H1 (cell line): ENCODE measurements at regions not wholly inside any gene's neighbourhood (a gene's known extent, or its start where the extent isn't known, plus 50 kb on each side); places are given as distances from the start of the nearest gene placed in this dataset.

ENCODE experiments used
- BACH1 ChIP-seq: IDR thresholded peaks from 2 replicates; pipeline ENCODE4 v1.6.1; 2012; ENCODE audit warnings: low read length, improper control_type of control experiment
- SIN3A ChIP-seq, 2 experiments: IDR thresholded peaks in 1 of 2; conservative IDR thresholded peaks in 1 of 2; 2 replicates each; pipeline ENCODE4 v1.6.1; 2011 to 2012; ENCODE audit warnings: low read length in 2 of 2, improper control_type of control experiment in 1 of 2, low read depth in 1 of 2, mild to moderate bottlenecking in 1 of 2

DNA sequence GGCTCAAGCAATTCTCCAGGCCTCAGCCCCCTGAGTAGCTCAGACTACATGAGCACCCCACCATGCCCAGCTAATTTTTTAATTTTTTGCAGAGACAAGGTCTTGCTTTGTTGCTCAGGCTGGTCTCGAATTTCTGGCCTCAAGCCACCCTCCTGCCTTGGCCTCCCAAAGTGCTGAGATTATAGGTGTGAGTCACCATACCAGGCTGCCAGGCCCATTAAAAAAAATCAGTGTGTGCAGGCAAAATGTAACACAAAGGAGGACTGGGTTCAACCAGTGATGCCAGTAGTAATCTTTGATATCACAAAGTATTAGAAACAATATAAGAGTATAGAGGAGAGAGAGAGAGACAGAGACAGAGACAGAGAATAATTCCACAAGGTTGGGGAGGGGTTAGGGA lies 322.7 kb downstream of the MSX2 start (continued):
- no peak for TF ChIP-seq SIN3A (conservative IDR thresholded peaks at IDR 0.05 in 1 of 2, IDR thresholded peaks at IDR 0.05 in 1 of 2; ENCODE audit: low read depth in 1 of 2, low read length in 2 of 2)
- no peak for TF ChIP-seq BACH1
